ENCODE measurements at regions not wholly inside any gene's neighbourhood (a gene's known extent, or its start where the extent isn't known, plus 50 kb on each side); places are given as distances from the start of the nearest gene placed in this dataset.
"Not testable (repeated sequence)": the region's sequence is repeated elsewhere in the genome, so short reads cannot be mapped to it uniquely, and the experiment has no call there.

DNA sequence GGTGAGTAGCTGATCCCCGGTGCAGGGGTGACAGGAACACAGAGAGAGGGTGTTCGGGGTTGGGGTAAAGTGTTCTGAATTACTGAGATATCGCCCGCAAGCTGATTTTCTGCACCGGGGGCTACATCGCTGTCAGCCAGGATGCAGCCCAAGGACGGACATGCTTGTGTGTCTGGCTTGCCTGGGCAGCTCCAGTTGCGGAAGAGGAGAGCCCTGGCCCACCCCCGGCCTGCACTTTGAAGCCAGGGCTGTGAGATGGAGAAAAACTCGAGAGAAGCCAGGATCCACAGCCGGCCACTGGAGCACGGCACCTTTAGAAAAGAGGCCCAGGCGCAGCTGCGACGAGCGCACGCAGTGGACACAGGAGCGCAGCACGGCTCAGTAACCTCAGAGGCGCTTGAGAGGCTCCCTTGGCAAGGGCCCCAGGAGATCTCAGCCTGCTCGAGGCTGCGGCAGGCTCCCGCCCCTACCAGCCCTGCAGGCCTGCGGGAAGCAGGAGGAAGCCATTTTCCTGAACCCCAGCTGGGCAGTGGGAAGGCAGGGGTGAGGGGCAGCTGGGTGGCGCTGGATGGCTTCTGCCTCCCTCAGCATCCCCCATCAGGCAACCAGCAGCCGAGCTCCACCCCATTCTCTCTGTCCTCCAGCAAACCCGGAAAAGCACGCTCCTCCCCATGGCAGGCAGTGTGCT is 59.2 kb downstream of the C9orf50 start:
- in situ Hi-C loops (cut with MboI; ENCODE audit: low sequenced_read_pairs), result no loop called here

DNA sequence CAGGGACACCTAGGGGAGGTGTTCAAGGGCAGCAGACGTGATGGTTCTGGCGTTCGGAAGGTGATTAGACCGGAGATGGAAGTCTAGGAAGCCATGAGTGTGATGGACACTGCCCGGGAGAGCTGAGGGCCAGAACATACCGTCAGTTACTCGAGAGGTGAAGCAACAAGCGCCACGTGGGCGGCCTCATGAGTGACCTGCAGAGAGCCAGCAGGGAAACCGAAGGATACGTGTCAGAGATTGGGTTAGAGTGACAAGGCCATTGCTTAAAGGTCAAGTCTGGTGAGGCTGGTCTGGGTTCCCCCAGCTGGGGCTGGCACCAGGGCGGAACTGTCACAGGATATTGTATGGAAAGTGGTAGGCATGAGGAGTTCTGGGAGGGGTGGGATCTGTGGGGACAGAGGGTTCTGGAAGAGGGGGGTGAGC is 60.0 kb downstream of the C9orf50 start:
- in situ Hi-C loops (cut with MboI; ENCODE audit: low sequenced_read_pairs), result no loop called here

DNA sequence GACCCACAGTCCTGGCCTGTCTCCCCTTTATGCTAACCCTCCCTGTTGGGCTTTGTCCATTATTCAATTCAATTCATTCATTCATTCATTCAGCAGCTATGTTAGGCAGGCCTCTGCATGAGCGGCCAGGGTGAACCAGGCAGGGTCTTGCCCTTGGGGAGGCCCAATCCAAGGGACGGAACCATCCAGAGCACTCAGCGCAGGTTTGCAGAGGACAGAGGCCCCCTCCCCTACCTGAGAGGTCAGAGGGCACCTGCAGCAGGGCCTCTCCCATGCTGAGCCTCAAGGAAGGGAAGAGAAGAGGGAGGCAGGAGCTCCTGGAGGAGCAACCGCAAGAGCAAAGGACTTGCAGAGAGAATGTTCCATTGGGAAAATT is 61.4 kb downstream of the C9orf50 start:
- in situ Hi-C loops (cut with MboI; ENCODE audit: low sequenced_read_pairs), result no loop called here

DNA sequence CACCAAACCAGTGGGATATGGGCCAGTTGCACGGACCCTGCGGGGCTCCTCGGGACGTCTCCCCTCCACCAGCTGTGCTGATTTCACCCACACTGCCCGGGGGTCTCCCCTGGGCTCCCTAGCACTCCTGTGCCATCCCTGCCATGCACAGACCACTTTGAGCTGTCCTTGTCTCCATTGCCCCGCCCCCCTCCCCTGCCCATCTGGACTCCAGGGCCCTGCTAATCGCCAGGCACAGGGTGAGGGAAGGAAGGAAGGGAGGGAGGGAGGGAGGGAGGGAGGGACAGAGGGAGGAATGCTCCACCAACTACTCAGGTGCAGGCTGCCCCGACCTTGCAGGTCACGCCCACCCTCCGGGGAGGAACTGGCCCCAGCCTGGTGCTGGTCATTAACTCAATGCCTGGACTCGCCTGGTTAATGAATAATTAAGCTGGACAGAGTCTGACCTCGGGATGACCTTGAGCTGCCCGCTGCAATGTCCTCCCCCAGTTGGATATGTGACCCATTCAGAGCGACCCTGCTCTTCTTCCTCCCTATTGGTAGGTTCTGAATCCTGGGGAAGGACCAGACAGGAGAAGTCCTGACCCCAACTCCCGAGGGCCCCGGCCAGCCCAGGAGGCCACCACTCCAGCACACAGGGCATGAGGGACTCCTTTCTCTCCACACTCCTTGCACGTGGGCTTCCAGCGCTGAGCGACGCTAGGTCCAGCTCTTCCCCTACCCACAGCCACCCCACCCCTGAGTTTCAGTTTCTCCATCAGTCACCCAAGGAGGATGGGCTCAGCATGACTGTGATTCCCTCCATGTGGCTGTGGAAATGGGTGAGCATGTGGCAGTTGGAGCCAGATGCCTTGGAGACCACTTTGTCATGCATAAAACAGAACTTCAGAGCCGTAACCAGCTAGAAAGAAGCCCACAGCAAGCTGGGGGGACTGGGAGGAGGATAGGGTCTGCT is 62.1 kb downstream of the C9orf50 start:
- in situ Hi-C loops (cut with MboI; ENCODE audit: low sequenced_read_pairs), result no loop called here

DNA sequence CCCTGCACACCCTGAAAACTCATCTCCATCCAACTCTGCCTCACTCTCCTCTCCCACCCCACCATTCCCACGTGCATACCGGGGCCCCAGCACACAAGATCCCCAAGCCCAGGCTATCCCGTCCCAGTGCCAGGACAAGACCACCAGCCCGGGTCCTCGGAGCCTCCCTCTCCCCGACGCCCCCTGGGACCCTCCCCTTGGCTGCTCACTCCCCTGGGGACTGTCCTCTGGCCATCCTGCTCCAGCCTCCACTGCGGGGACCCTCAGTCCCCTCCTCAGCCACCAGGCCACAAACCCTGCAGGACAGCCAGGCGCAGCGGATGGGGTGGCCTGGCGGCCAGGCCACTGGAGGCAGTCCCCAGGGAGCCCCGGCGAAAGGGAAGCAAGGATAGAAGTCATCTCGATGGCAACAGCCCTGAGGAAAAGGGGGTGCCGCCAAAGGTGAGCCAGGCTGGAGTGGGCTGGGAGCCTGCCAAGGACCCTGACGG is 62.8 kb downstream of the C9orf50 start:
- in situ Hi-C loops (cut with MboI; ENCODE audit: low sequenced_read_pairs), result no loop called here

DNA sequence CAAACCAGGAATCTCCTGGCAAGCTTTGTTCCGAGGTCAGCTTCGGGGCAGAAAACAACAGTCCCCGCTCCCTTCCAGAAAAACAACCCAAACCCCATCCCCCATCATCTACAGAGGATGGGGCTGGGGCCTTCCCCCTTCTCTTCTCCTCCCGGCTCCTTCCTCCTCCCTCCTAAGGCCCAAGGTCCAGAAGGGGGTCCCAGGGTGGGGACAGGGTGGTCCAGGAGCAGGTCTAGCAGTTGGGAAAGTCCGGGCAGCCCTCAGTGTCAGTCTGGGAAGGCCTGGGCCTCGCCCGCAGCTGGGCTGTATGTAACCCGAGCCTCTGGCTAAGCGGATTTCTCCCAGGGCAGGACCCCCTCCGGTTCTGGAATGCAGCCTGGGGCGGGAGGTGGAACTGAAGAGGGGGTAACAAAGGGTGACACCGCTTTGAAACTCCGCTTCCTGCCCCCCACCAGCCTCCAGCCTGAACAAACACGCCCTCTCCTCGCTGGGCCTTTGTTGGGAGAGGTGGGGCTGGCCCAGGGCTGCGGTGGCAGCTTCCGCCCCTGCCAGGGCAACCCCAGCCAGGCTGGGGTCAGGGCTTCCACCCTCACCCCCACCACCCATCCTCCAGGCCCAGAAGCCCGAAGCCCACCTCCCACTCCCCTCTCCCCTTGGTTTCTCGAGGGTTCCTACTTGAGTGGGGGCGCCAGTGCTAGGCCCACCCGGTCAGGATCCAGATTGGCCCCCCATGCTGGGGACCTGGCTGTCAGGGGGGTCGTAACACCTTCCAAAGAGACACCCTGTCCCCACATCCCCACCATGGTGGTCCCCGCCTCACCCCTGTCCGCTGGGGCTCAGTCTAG is 63.5 kb downstream of the C9orf50 start:
- in situ Hi-C loops (cut with MboI; ENCODE audit: low sequenced_read_pairs), result no loop called here

DNA sequence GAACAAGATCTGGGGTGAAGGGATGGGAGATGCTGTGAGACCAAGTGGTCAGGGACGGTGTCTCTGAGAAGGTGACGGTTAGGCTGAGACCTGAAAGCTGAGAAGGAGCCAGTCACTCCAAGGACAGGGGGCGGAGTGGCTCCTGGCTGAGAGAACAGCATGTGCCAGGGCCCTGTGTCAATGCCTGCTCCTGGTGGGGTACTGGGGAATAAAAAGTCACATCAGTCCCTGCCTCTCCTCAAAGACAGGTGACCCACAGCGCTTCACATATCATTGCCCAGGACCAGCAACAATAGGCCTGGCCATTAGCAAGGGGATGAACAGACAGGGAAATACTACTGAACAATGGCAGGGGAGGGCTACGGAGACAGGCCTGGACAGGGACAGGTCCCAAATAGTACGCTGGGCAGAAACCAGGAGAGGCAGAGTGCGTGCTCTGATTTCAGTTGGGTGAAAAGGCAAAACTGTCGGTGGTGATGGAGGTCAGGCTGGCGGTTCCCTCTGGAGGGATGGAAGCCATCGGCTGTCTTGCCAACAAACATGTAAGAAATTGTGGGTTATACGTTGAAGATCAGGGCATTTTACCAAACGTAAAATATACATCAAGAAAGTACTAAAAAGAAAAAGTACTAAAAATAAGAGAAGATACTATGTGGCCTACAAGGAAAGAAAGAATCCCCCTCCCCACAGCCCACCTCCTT is 64.3 kb downstream of the C9orf50 start:
- in situ Hi-C loops (cut with MboI; ENCODE audit: low sequenced_read_pairs), result no loop called here

DNA sequence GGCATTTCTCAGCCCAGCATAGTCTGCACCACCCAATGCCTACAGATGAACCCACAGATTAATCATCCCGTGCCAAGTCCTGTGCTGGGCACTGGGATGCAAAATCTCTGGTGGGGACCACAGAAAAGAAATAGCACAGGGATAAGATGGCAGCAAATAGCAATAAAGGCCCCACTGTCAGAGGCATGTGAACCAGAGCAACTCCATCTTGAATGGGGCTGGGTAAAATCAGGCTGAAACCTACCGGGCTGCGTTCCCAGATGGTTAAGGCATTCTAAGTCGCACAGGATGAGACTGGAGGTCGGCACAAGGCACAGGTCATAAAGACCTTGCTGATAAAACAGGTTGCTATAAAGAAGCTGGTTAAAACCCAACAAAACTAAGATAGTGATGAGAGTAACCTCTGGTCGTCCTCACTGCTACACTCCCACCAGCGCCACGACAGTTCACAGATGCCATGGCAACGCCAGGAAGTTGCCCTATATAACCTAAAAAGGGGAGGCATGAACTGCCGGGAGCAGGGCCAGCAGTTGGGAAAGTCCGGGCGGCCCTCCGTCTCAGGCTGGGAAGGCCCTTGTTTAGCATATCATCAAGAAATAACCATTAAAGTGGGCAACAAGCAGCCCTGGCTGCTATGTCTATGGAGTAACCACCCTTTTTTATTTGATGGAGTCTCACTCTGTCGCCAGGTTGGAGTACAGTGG is 65.2 kb downstream of the C9orf50 start:
- in situ Hi-C loops (cut with MboI; ENCODE audit: low sequenced_read_pairs), result no loop called here

DNA sequence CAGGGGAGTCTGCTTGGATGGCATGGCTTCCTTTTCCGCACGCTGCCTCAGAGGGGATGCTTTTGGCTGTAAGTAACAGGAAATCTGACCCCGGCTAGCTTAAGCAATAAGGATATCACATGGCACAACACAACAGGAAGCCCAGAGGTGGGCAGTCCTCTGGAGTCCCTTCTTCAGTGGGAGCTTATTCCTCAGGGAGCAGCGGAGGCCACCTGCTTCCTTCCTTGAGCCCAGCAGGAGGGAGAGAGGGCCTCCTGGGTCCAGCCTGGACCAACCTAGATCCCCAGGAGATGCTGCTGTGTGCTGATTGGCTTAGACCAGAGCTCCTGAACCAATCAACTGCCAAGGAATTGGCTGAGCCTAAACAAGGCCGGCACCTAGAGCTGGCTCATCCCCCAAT is 66.3 kb downstream of the C9orf50 start:
- in situ Hi-C loops (cut with MboI; ENCODE audit: low sequenced_read_pairs), result no loop called here

DNA sequence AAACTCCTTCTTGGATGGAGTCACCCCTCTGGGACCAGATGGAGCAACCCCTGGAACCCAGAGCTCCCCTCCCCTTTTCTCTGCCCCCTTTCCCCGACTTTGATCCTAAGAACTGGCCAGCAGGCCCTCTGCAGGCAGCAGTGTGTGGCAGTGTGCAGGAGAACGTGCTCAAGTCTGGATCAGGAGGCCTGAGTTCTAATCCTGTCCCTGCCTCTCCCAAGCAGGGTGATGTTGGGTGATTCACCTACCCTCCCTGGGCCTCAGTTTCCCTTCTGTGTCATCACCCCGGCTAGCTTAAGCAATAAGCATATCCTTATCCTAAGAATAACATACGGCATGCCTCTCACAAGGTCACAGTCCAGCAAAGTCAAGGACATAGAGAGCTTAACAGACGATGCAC is 67.6 kb downstream of the C9orf50 start:
- in situ Hi-C loops (cut with MboI; ENCODE audit: low sequenced_read_pairs), result no loop called here

DNA sequence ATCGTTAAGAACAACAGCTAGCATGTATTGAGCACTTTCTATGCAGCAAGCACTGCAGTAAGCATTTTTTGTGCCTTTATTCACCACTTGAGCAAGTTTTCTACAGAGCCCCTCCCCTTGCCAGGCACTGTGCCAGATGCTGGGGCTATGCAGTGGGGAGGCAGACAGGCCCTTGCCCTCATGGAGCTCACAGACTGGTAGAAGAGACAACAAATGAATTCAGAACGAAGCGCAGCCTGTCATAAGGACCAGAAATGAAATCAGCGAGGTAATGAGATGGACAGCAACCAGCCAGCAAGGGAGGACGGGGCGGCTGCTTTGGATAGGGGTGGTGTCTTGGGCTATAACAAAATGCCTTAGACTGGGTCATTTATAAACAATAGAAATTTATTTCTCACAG is 68.8 kb downstream of the C9orf50 start:
- in situ Hi-C loops (cut with MboI; ENCODE audit: low sequenced_read_pairs), result no loop called here

DNA sequence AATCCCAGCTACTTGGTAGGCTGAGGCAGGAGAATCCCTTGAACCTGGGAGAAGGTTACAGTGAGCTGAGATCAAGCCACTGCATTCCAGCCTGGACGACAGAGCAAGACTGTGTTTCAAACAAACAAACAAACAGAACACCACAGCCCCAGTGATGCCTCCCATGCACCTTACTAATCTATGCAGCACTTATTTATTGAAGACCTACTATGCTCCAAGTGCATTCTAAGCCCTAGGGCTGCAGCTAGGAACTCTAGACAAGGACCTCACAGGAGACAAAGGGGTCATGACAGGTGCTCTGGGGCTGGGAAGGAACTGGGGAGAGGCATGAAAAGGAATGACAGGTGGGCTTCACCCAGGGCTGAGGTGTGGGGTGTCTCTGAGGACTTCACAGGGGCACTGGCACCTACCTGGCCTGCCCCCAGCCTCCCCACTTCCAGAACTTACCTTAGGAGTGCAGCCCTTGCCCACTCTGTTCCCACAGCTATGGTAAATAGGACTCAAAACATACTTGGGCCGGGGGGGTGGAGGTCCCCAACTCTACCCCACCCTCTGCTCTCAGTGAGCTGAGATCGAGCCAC is 69.4 kb downstream of the C9orf50 start:
- in situ Hi-C loops (cut with MboI; ENCODE audit: low sequenced_read_pairs), result no loop called here

DNA sequence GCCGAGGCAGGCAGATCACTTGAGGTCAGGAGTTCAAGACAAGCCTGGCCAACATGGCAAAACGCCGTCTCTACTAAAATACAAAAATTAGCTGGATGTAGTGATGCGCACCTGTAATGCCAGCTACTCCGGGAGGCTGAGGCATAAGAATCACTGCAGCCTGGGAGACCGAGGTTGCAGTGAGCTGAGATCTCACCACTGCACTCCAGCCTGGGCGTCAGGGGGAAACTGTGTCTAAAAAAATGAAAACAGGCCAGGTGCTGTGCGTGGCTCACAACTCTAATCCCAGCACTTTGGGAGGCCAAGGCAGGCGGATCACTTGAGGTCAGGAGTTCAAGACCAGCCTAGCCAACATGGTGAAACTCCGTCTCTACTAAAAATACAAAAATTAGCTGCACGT is 69.9 kb downstream of the C9orf50 start:
- in situ Hi-C loops (cut with MboI; ENCODE audit: low sequenced_read_pairs), result not testable (repeated sequence)

DNA sequence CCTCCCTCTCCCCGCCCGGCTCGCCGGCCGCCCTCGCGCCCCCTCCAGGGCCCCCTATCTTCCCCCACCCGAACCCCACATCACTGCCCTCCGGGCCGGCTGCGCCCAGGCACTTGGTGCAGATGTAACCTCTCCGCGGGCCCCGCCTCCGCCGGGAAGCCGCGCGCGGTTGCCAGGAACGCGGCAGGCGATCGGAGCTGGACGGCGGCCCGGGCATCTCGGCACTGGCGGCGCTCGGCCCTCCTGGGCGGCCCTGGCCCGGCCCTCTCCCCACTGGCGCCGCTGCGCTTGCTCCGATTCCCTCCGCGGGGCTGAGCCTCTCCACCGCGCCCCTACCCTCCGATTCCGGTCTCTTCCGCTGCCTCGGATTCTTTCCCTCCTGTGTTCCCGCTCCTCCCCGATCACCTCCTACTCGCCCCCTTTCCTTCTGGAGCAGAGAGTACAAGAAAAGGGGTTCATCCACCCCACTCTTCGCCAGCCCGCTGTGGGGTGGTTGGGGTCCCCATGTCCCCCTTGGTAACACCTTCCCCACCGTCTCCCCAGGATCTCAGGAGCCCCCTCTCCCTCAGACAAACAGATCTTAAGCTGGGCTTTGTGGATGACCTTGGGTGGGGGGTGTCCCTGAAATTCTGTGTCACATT is 70.6 kb downstream of the C9orf50 start:
- in situ Hi-C loops (cut with MboI; ENCODE audit: low sequenced_read_pairs), result no loop called here

DNA sequence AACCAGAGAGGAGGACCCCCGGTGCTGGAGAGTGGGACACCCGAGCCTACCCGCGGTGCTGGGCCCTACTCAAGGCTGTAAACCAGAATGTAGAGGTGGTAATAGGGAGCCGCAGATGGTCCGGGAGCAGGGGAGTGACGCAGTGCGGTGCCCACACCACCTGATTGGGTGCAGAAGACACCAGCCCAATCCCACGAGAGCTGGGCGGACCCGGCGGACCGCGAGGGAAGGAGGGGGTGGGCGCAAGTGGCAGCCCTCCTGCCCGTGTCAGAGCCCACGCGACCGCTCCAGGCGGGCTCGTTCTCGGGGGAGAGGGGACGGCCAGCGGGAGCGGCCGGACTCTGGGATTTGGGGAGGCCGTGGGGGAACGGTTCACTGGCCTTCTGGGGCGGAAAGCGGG is 71.2 kb downstream of the C9orf50 start:
- in situ Hi-C loops (cut with MboI; ENCODE audit: low sequenced_read_pairs), result no loop called here

DNA sequence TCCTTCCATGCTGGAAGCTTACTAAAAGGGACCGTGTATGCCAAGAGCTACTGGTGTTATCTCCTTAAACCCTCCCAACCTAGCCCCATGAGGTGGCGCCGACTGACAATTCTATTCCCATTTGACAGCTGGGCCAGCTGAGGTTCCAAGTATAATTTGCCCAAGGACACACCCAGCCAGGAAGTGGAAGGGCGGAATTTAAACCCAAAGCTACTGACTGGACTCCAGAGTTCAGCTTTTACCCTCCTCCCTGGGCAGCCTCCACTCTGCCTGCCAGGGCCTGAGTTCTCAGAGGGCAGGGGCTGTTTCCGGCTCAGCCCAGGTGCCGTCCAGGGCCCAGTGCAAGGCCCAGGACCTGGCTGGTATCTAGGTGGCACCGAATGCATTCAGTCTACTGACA is 71.8 kb downstream of the C9orf50 start:
- in situ Hi-C loops (cut with MboI; ENCODE audit: low sequenced_read_pairs), result no loop called here

DNA sequence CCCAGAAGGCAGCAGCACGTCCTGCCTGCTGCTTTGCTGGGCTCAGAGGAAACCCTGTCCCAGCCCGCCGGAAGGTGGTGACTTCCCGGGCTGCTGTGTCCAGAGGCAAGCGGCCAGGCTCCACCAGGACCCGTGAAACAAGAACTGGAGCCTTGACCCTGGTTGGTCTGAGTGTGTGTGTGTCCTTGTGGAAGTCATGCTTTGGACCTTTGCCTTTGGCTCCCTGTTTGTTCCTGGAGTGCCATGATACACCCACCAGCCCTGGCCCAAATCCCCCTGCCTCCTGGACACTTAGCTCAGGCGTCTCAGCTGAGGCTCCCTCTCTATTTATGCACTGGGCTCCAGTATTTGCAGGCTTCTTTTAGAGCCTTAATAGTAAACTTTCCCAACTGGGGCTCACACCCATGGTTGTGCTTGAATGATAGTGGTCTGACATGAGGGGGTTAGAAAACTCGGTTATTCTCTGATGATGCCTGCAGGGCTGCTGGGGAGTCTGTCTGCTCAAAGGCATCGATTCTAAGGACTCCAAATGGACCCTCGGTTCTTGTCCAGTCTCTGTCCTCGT is 72.2 kb downstream of the C9orf50 start:
- in situ Hi-C loops (cut with MboI; ENCODE audit: low sequenced_read_pairs), result no loop called here

DNA sequence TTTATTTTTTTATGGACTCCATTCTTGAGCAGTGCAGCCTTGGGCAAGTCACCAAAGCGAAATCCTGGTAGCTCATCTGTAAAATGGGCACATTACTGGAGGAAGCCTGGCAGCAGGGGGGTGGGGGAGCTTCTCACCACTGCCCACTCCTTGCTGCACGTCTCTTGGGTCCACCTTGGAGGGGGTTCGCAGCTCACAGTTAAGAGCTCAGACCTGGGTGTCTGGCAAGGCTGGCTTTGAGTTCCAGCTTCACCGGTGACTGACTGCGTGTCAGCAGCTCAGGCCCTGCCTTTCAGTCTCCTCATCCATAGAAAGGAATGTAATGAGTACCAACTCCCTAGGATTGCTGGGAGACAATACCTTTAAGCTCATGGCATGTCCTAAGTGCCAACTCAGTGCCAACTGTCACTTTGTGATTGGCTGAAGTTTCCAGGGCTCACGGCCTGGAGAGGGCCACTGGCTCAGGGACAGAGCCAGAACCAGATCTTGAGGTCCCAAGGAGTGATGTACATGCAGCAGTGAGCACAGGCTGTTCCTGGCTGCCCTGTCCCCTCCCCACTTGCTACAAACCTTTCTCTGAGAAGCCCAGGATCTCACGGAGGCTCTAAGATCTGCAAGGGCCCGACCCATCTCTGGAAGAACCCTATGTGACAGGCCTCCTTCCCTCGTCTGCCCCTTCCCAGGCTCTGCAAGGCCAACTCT is 72.9 kb downstream of the C9orf50 start:
- in situ Hi-C loops (cut with MboI; ENCODE audit: low sequenced_read_pairs), result no loop called here
